Astrocyte (in vitro differentiated cells and primary cell): ENCODE measurements at regions not wholly inside any gene's neighbourhood (a gene's known extent, or its start where the extent isn't known, plus 50 kb on each side); places are given as distances from the start of the nearest gene placed in this dataset.

ENCODE experiments used
- CTCF ChIP-seq: IDR thresholded peaks from 2 replicates; pipeline ENCODE4 v1.5.1; 2011; ENCODE audit warnings: low read depth, mild to moderate bottlenecking, inconsistent platforms, low read length, moderate library complexity; ENCODE audit not compliant: insufficient read depth
- EZH2 ChIP-seq: IDR thresholded peaks from 2 replicates; pipeline ENCODE4 v1.6.1; 2012; ENCODE audit warnings: mild to moderate bottlenecking, low read length, inconsistent platforms; ENCODE audit not compliant: insufficient read depth

- no peak for TF ChIP-seq CTCF
- TF ChIP-seq EZH2 = no peak
Measured at GRCh38 chr1:185473186-185473585, 156.1 kb upstream of the IVNS1ABP start.
